Breast epithelium (tissue), 3 donors: ENCODE measurements at regions not wholly inside any gene's neighbourhood (a gene's known extent, or its start where the extent isn't known, plus 50 kb on each side); places are given as distances from the start of the nearest gene placed in this dataset.

Experiments used
- CTCF ChIP-seq, 3 donors: fragments of 450-650 bp; IDR thresholded peaks; one replicate each; pipeline ENCODE4 v1.5.1; 2016 to 2017; ENCODE audit warnings: antibody characterized with exemption in 3 of 3, mild to moderate bottlenecking in 3 of 3, moderate library complexity in 3 of 3
- POLR2AphosphoS5 ChIP-seq, 3 donors: sonication (generic); formaldehyde crosslinking; IDR thresholded peaks; one replicate each; pipeline ENCODE4 v1.6.1; 2017; ENCODE audit warnings: antibody characterized with exemption in 3 of 3

GRCh38 chr11:45392591-45393091 lies 106.5 kb upstream of the SYT13 start:
- no peak for TF ChIP-seq CTCF (IDR thresholded peaks at IDR 0.05)
- no peak for TF ChIP-seq POLR2AphosphoS5 (IDR thresholded peaks at IDR 0.05)
